Endothelial cell of umbilical vein (primary cell): ENCODE measurements at regions not wholly inside any gene's neighbourhood (a gene's known extent, or its start where the extent isn't known, plus 50 kb on each side); places are given as distances from the start of the nearest gene placed in this dataset.

ENCODE experiments used
- BruUV-seq: library from RNA; stranded (reverse); fragments of 400-500 nt; replicated peaks from 2 replicates; lab custom pipeline; 2021; lab: Mats Ljungman, UMichigan
- CTCF ChIA-PET: fragments of 300-600, 350-600 bp; sonication (Branson Sonifier 250); formaldehyde crosslinking; loops from one replicate; lab custom pipeline; 2021; ENCODE audit warnings: antibody characterized with exemption, inconsistent platforms; lab: Charles Lee
- POLR2A ChIA-PET: fragments of 300-600, 350-600 bp; sonication (Branson Sonifier 250); formaldehyde crosslinking; loops from one replicate; lab custom pipeline; 2021; ENCODE audit warnings: antibody characterized with exemption, inconsistent platforms; lab: Charles Lee
- DNase-seq: peaks from one replicate; pipeline ENCODE4 v3.0.0-alpha.2; 2011; ENCODE audit warnings: low read depth, low spot score
- FAIRE-seq: peaks from 2 replicates; lab custom pipeline; 2011; peaks lifted over from hg19 to GRCh38; lab: Jason Lieb, UNC
- H2AFZ ChIP-seq: 2 replicates; pipeline ENCODE4 v1.6.0; 2012; ENCODE audit warnings: low read depth, low read length, control low read depth, inconsistent platforms
- H3K27ac ChIP-seq: 2 replicates; pipeline ENCODE4 v1.5.1; 2011; ENCODE audit warnings: low read depth, mild to moderate bottlenecking, control low read depth, low read length, moderate library complexity; ENCODE audit not compliant: insufficient read depth
- H3K27me3 ChIP-seq, 2 experiments: 2 replicates each; pipeline versions ENCODE4 v1.6.0 to v1.6.1; 2011; ENCODE audit warnings: low read length in 2 of 2, mixed read lengths in 1 of 2; ENCODE audit not compliant: control insufficient read depth in 2 of 2, insufficient read depth in 2 of 2
- H3K36me3 ChIP-seq, 2 experiments: 2 replicates in 1 of 2; 3 replicates in 1 of 2; pipeline ENCODE4 v1.5.1; 2011; ENCODE audit warnings: low read length in 2 of 2, mild to moderate bottlenecking in 1 of 2, moderate library complexity in 1 of 2; ENCODE audit not compliant: control insufficient read depth in 2 of 2, insufficient read depth in 2 of 2; ENCODE audit errors: extremely low read depth in 1 of 2
- H3K4me1 ChIP-seq: 3 replicates; pipeline ENCODE4 v1.5.1; 2011; ENCODE audit warnings: mild to moderate bottlenecking, low read length; ENCODE audit not compliant: control insufficient read depth, insufficient read depth; ENCODE audit errors: extremely low read depth
- H3K4me2 ChIP-seq: 2 replicates; pipeline ENCODE4 v1.6.1; 2011; ENCODE audit warnings: low read length, control low read depth, mixed read lengths; ENCODE audit not compliant: insufficient read depth
- H3K4me3 ChIP-seq, 3 experiments: fragments of 200-600 bp in 1 of 3; sonication (generic), shearing (Covaris generic) in 1 of 3; replicated peaks in 1 of 3; 2 replicates each; pipeline ENCODE4 v1.5.1; 2011 to 2016; ENCODE audit warnings: control low read depth in 3 of 3, low read length in 3 of 3, mild to moderate bottlenecking in 2 of 3, inconsistent platforms in 1 of 3, low read depth in 1 of 3, moderate library complexity in 1 of 3; ENCODE audit not compliant: insufficient read depth in 1 of 3
- H3K79me2 ChIP-seq: 2 replicates; pipeline ENCODE4 v1.6.0; 2012; ENCODE audit warnings: low read length, inconsistent platforms; ENCODE audit not compliant: control insufficient read depth, insufficient read depth
- H3K9ac ChIP-seq: replicated peaks from 2 replicates; pipeline ENCODE3; 2011; ENCODE audit warnings: low read length, control low read depth; ENCODE audit not compliant: insufficient read depth; ENCODE audit errors: extremely low read depth
- H3K9me1 ChIP-seq: replicated peaks from 3 replicates; pipeline ENCODE4 v1.6.0; 2011; ENCODE audit warnings: mild to moderate bottlenecking, low read length; ENCODE audit not compliant: control insufficient read depth, insufficient read depth; ENCODE audit errors: extremely low read depth
- H3K9me3 ChIP-seq: replicated peaks from 2 replicates; pipeline ENCODE4 v1.5.1; 2012; ENCODE audit warnings: low read length, inconsistent platforms; ENCODE audit not compliant: control insufficient read depth, insufficient read depth
- H4K20me1 ChIP-seq: replicated peaks from 2 replicates; pipeline ENCODE3; 2011; ENCODE audit warnings: mild to moderate bottlenecking, low read length; ENCODE audit not compliant: control insufficient read depth, insufficient read depth; ENCODE audit errors: extremely low read depth
- CTCF ChIP-seq, 2 donors: IDR thresholded peaks; 1 replicate in 1 of 2; 2 replicates in 1 of 2; pipeline ENCODE4 v1.5.1; 2011; ENCODE audit warnings: low read length in 2 of 2, mild to moderate bottlenecking in 2 of 2, moderate library complexity in 2 of 2, control low read depth in 1 of 2, inconsistent platforms in 1 of 2, low read depth in 1 of 2; ENCODE audit not compliant: insufficient read depth in 1 of 2; ENCODE audit errors: extremely low read depth in 1 of 2
- EZH2 ChIP-seq: IDR thresholded peaks from 2 replicates; pipeline ENCODE4 v1.6.1; 2012; ENCODE audit warnings: borderline replicate concordance, low read depth, mild to moderate bottlenecking, moderate library complexity, low read length, inconsistent platforms; ENCODE audit not compliant: severe bottlenecking
- FOS ChIP-seq: IDR thresholded peaks from 2 replicates; pipeline ENCODE4 v1.6.1; 2011; ENCODE audit warnings: mild to moderate bottlenecking, low read length, moderate library complexity, borderline replicate concordance; ENCODE audit not compliant: insufficient read depth
- GATA2 ChIP-seq: IDR thresholded peaks from 2 replicates; pipeline ENCODE4 v1.7.0; 2011; ENCODE audit warnings: low read depth, mild to moderate bottlenecking, moderate library complexity, mixed read lengths, low read length; ENCODE audit not compliant: insufficient read length, insufficient read depth
- JUN ChIP-seq: IDR thresholded peaks from 2 replicates; pipeline ENCODE4 v1.6.1; 2011; ENCODE audit warnings: borderline replicate concordance, low read depth; ENCODE audit not compliant: insufficient read length, insufficient read depth
- MAX ChIP-seq: IDR thresholded peaks from 2 replicates; pipeline ENCODE4 v1.6.1; 2011; ENCODE audit not compliant: insufficient read depth, insufficient read length
- MYC ChIP-seq: IDR thresholded peaks from one replicate; pipeline ENCODE4 v1.6.1; 2011; ENCODE audit warnings: mild to moderate bottlenecking, low read depth, low read length
- POLR2A ChIP-seq: IDR thresholded peaks from 2 replicates; pipeline ENCODE4 v1.6.1; 2012; ENCODE audit warnings: low read depth, mild to moderate bottlenecking, control low read depth, low read length
- POLR2AphosphoS5 ChIP-seq: IDR thresholded peaks from 2 replicates; pipeline ENCODE4 v1.6.1; 2012; ENCODE audit warnings: low read depth, mild to moderate bottlenecking, control low read depth, low read length, moderate library complexity; ENCODE audit not compliant: insufficient read depth
- dilution Hi-C: fragments of 300-500 bp; cut with MboI; formaldehyde crosslinking; loops from one replicate; pipeline ENCODE4 v1.15.0; 2019; ENCODE audit warnings: low sequenced_read_pairs; ENCODE audit not compliant: extremely low pct_ligation_motif_present
- intact Hi-C: fragments of 100-400 bp; cut with micrococcal nuclease; formaldehyde crosslinking; loops from one replicate; pipeline ENCODE4 v1.10.0; 2022

- Histone ChIP-seq H3K9me1 (no peaks in the 10 kb centered on the region), H3K4me2 (no peak overlapping the region), H4K20me1 (no peaks in the 10 kb centered on the region), H3K79me2 (no peaks in the 10 kb centered on the region), H2AFZ (no peak overlapping the region), H3K9ac (no peak overlapping the region), H3K4me1 (no peaks in the 10 kb centered on the region), H3K9me3 (no peaks in the 10 kb centered on the region), H3K4me3 (no peak overlapping the region), H3K27me3 (no peaks in the 10 kb centered on the region), H3K36me3 (no peaks in the 10 kb centered on the region), H3K27ac (no peak overlapping the region)
- dilution Hi-C loops = no loop called here
- TF ChIP-seq POLR2AphosphoS5 (no peak), FOS (no peak), EZH2 (no peak), GATA2 (no peak), POLR2A (no peak), JUN (no peak), MAX (no peak), MYC (no peak), CTCF (IDR thresholded peaks at IDR 0.05; ENCODE audit: extremely low read depth in 1 of 2, insufficient read depth in 1 of 2, low read depth in 1 of 2, low read length in 2 of 2) (no peak)
- FAIRE-seq (no peak), DNase-seq (no peak)
- ChIA-PET CTCF (no interaction called here), POLR2A (no interaction called here)
- intact Hi-C loops = no loop called here
- BruUV-seq = no TSS peak
Observed at GRCh38 chr4:38490753-38491446, 173.1 kb upstream of the KLF3 start.
